T1000 (cell line): ENCODE measurements at regions not wholly inside any gene's neighbourhood (a gene's known extent, or its start where the extent isn't known, plus 50 kb on each side); places are given as distances from the start of the nearest gene placed in this dataset.

Source experiments
- DNase-seq: peaks from one replicate; lab custom pipeline; 2025; ENCODE audit warnings: mixed read lengths; lab: John Stamatoyannopoulos, UW

- DNase-seq: no peak
Measured at GRCh38 chr3:158970006-158970405, 168.2 kb downstream of the MFSD1 start.

DNA sequence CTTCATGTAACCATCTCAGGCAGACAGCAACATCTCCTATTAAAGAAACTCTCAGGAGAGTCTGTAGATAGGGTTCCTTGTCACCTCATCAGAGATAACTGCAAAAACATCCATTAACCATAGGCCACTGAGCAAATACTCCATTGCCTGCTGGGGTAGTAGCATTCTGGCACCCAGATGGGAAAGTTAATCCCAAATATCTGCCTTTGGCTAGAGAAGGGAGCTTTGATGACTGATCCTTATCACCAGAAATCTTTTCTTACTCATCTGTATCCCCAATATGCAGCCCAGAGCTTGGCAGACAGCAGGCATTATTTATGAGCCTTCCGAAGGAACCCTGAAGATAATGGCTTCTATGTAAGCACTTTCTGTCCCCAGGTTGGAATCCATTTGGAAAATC, 173.1 kb downstream of the MFSD1 start:
- DNase-seq: no peak

GRCh38 chr3:158976966-158977365, 175.1 kb downstream of the MFSD1 start:
- DNase-seq: no peak

DNA sequence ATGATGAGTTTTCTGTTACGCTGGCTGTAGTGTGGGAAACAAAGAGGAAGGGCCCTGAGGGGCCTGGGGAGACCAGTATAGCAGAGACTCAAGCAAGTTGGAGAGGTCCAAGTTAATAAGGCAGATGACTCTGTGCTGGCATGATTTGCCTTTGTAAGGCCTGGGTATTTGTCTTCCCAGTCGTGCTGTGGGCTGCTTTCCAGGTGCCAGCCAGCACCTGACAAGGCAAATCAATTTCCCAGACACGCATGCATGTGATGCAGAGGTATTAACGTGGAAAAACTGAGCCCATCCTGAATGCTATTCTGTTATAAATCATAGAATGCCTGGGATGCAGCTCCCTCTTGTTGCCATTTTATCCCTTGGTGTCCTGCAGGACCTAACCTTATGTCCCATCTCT, 175.6 kb downstream of the MFSD1 start:
- DNase-seq: no peak

GRCh38 chr3:158983216-158984099, 181.6 kb downstream of the MFSD1 start:
- DNase-seq: no peak

- no peak for DNase-seq
Measured at GRCh38 chr3:158991146-158991705, 189.4 kb downstream of the MFSD1 start.

DNA sequence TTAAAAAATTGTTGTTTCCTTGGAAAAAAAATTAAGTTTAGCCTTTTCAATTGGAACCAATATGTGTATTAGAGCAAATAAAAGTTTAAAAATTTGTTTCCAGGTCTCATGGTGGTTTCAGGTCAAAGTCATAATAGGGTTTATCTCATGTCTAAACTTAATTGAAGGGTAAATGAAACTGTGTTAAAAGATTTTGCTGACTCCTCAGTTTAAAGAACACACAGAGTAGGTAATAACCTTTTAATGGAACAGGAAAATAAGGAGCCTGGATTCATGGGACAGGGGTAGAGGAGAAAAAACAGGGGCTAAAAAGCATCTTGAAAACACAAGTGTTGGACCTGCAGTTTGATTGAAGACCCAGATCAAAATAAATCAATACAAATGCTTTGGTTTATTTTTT, 190.6 kb downstream of the MFSD1 start:
- no peak for DNase-seq

- DNase-seq: no peak
Measured at GRCh38 chr3:158994386-158994785, 192.5 kb downstream of the MFSD1 start.

- DNase-seq: no peak
Measured at GRCh38 chr3:159001711-159002110, 199.9 kb downstream of the MFSD1 start.

GRCh38 chr3:159005137-159005536, 203.3 kb downstream of the MFSD1 start:
- no peak for DNase-seq

DNA sequence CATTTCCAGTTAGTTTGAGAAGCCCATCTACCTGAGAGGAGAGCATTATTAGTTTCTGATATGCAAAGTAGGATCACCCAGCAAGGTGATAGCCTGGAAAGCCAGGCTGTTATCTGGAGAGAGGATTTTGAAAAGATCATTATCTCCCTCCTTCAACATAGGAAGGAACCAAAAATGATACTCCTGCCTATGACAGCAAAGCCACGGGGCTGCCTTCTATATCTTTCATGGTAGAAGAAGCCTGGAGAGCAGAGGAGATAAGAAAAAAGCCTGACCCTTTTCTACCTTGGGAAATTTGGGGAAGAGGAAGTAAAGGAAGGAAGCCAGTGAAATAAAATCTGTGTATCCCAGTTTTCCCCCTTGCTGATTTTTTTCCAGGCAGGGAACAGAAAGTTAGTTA, 205.5 kb downstream of the MFSD1 start:
- DNase-seq: no peak

- DNase-seq: no peak
Measured at GRCh38 chr3:159008401-159008800, 206.5 kb downstream of the MFSD1 start.

- DNase-seq: no peak
Measured at GRCh38 chr3:159018341-159018740, 216.5 kb downstream of the MFSD1 start.

- no peak for DNase-seq
Measured at GRCh38 chr3:159025733-159026132, 223.9 kb downstream of the MFSD1 start.

- DNase-seq: no peak
Measured at GRCh38 chr3:159026510-159026909, 224.7 kb downstream of the MFSD1 start.

GRCh38 chr3:159028706-159029105, 226.9 kb downstream of the MFSD1 start:
- DNase-seq: no peak

DNA sequence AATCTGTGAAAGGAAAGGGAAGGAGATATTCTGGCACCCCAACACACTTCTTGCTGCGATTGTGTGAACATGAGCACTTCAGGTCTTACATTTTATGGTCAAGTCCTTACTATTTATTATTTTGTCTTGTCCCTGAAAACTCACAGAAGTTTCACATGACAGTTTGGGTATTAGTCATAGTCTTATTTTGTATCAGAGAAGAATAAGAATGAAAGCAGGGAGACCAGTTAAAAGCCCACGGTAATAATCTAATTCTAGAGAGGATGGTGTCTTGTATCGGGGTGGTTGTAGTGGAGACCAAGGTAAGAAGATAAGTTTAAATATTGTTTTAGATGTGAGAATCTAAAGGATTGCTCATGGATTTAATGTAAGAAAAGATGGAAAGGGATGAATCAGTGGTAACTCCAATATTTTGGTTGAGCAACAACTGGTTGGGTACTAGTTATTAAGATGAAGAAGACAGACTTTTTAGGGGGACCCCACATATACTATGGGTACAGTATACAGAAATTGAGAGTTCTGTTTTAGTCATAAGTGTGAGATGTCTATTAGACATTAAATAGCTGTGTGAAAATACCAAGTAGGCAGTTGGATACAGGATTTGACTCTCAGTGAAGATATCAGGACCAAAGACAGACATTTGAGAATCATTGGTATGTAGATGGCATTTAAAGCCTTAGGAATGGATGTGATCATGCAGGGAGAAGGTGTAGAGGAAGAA, 227.6 kb downstream of the MFSD1 start:
- DNase-seq: no peak

DNA sequence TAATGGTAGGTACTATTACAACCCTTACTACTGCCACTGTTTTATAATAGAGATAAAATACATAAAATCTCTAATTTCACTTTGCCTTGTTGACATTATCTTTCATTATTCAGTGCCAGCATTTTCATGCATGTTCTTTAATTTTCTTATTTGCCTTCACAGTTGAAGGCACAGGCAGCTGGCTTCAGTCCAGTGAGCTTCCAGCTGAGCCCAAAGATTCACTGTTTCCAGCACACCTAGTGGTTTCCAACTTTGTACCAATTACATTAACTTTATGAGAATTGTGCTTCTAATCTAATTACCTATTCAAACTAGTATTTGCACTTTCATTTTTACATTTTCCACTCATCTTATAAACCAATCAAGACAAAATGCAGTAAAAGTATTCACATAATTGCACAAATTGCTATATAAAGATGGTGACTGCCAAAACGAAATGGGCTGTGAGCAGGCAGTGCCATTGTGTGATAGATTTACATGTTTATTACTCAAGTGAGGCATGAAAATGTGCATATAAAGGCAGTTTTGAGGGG, 228.3 kb downstream of the MFSD1 start:
- DNase-seq: no peak

GRCh38 chr3:159030886-159031679, 229.2 kb downstream of the MFSD1 start:
- DNase-seq: no peak

GRCh38 chr3:159032311-159032710, 230.5 kb downstream of the MFSD1 start:
- DNase-seq: no peak

DNA sequence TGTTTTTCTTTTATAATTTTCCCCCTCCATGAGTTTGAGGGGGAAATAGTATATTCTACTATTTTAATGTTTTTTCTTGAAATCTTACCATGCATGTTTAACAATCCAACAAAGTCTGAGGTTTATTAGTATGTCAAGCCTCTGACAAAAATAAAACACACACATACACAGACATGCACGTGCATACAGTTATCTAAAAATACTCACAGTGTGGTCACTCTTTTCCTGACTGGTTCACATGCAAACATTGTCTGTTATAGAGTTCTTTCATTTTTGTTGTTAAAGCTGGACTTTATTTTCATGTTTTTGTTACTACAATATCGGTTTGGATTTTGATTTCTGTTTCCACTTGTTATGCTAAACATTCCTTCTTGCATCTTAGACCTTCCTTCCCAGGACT, 236.6 kb downstream of the MFSD1 start:
- DNase-seq: no peak

GRCh38 chr3:159039286-159039685, 237.4 kb downstream of the MFSD1 start:
- DNase-seq: no peak
